Loucy (cell line): ENCODE measurements at regions not wholly inside any gene's neighbourhood (a gene's known extent, or its start where the extent isn't known, plus 50 kb on each side); places are given as distances from the start of the nearest gene placed in this dataset.

ENCODE experiments used
- EZH2phosphoT487 ChIP-seq: fragments of 200-600 bp; IDR thresholded peaks from 2 replicates; pipeline ENCODE4 v1.6.1; 2018; ENCODE audit warnings: antibody characterized with exemption, mild to moderate bottlenecking, moderate library complexity, borderline replicate concordance
- TF ChIP-seq, protein P1 (sequence below): fragments of 200-600 bp; sonication (generic); conservative IDR thresholded peaks from 2 replicates; pipeline ENCODE4 v1.5.1; 2014; ENCODE audit warnings: mild to moderate bottlenecking, antibody characterized with exemption, low read length

DNA sequence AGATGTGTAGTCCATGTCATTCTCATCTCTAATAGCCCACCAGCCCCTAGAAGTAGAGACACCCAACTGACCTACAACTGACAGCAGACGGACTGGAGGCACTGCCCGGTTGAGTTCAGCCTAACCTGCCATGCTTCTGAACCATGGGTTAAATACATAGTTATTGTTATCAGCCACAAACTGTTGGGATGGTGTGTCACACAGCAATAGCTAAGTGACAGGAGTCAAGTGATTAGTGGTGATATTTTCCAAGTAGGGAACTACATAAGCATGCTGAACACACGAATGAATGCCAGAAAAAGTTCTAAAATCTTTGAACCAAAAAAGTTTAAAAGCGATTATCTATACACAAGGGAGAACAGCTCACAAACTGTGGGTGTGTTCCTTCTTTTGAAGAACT is 80.1 kb downstream of the SYNE3 start:
- TF ChIP-seq, protein P1, sequence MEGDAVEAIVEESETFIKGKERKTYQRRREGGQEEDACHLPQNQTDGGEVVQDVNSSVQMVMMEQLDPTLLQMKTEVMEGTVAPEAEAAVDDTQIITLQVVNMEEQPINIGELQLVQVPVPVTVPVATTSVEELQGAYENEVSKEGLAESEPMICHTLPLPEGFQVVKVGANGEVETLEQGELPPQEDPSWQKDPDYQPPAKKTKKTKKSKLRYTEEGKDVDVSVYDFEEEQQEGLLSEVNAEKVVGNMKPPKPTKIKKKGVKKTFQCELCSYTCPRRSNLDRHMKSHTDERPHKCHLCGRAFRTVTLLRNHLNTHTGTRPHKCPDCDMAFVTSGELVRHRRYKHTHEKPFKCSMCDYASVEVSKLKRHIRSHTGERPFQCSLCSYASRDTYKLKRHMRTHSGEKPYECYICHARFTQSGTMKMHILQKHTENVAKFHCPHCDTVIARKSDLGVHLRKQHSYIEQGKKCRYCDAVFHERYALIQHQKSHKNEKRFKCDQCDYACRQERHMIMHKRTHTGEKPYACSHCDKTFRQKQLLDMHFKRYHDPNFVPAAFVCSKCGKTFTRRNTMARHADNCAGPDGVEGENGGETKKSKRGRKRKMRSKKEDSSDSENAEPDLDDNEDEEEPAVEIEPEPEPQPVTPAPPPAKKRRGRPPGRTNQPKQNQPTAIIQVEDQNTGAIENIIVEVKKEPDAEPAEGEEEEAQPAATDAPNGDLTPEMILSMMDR, result no peak
- no peak for TF ChIP-seq EZH2phosphoT487
